GM23338 (cell line): ENCODE measurements at regions not wholly inside any gene's neighbourhood (a gene's known extent, or its start where the extent isn't known, plus 50 kb on each side); places are given as distances from the start of the nearest gene placed in this dataset.

ENCODE experiments used
- ATAC-seq: fragments of 200-7000 bp; cut with Tn5 transposase; 3 replicates; pipeline ENCODE4 v1.9.1; 2020
- DNase-seq: peaks from one replicate; pipeline ENCODE4 v3.0.0-alpha.2; 2015; ENCODE audit warnings: low spot score
- H2AFZ ChIP-seq: fragments of 200-600 bp; sonication (generic); 2 replicates; pipeline ENCODE4 v1.8.0; 2016; ENCODE audit warnings: antibody characterized with exemption, mild to moderate bottlenecking, moderate library complexity
- H3F3A ChIP-seq: fragments of 200-600 bp; sonication (generic); replicated peaks from 2 replicates; pipeline ENCODE4 v1.8.0; 2017; ENCODE audit warnings: antibody characterized with exemption, mixed run types, low read depth
- H3K27ac ChIP-seq: fragments of 200-600 bp; sonication (generic); 2 replicates; pipeline ENCODE4 v1.6.1; 2016; ENCODE audit warnings: low read depth
- H3K27me3 ChIP-seq: fragments of 200-600 bp; sonication (generic); 2 replicates; pipeline ENCODE4 v1.8.0; 2016; ENCODE audit warnings: mild to moderate bottlenecking, mixed run types, moderate library complexity; ENCODE audit not compliant: insufficient read depth
- H3K36me3 ChIP-seq: fragments of 200-600 bp; sonication (generic); 2 replicates; pipeline ENCODE4 v1.8.0; 2016; ENCODE audit warnings: mild to moderate bottlenecking; ENCODE audit not compliant: insufficient read depth
- H3K4me1 ChIP-seq: fragments of 200-600 bp; sonication (generic); 2 replicates; pipeline ENCODE4 v1.8.0; 2016; ENCODE audit warnings: mild to moderate bottlenecking, moderate library complexity; ENCODE audit not compliant: insufficient read depth
- H3K4me2 ChIP-seq: fragments of 200-600 bp; sonication (generic); 2 replicates; pipeline ENCODE4 v1.7.1; 2017; ENCODE audit warnings: mixed run types
- H3K4me3 ChIP-seq: fragments of 200-600 bp; sonication (generic); 2 replicates; pipeline ENCODE4 v1.6.1; 2016; ENCODE audit warnings: mixed run types
- H3K79me2 ChIP-seq: fragments of 200-600 bp; sonication (generic); replicated peaks from 2 replicates; pipeline ENCODE4 v1.8.0; 2017; ENCODE audit warnings: mild to moderate bottlenecking; ENCODE audit not compliant: insufficient read depth
- H3K9me2 ChIP-seq: fragments of 200-600 bp; sonication (generic); 2 replicates; pipeline ENCODE4 v1.8.0; 2017; ENCODE audit not compliant: insufficient read depth
- H4K20me1 ChIP-seq: fragments of 200-600 bp; sonication (generic); replicated peaks from 2 replicates; pipeline ENCODE4 v1.8.0; 2017; ENCODE audit warnings: mild to moderate bottlenecking; ENCODE audit not compliant: insufficient read depth
- H3K27ac Mint-ChIP-seq: 2 replicates; pipeline ENCODE4 v1.8.0; 2020; ENCODE audit warnings: inconsistent platforms, mild to moderate bottlenecking, moderate library complexity, mixed read lengths
- H3K27me3 Mint-ChIP-seq: 3 replicates; pipeline ENCODE4 v1.8.0; 2022; ENCODE audit warnings: low read depth, mild to moderate bottlenecking, moderate library complexity, mixed read lengths, inconsistent platforms; ENCODE audit not compliant: insufficient read depth, poor library complexity
- H3K36me3 Mint-ChIP-seq: 3 replicates; pipeline ENCODE4 v1.8.0; 2021; ENCODE audit warnings: low read depth, mild to moderate bottlenecking, inconsistent platforms, moderate library complexity, mixed read lengths
- H3K4me1 Mint-ChIP-seq: 3 replicates; pipeline ENCODE4 v1.8.0; 2020; ENCODE audit warnings: mild to moderate bottlenecking, inconsistent platforms, mixed read lengths
- H3K4me3 Mint-ChIP-seq: 3 replicates; pipeline ENCODE4 v1.8.0; 2021; ENCODE audit warnings: moderate library complexity, mild to moderate bottlenecking, inconsistent platforms, mixed read lengths
- H3K9me3 Mint-ChIP-seq: 3 replicates; pipeline ENCODE4 v1.8.0; 2020; ENCODE audit warnings: moderate library complexity, mild to moderate bottlenecking, inconsistent platforms, mixed read lengths
- ETS1 ChIP-seq: IDR thresholded peaks from 2 replicates; pipeline ENCODE4 v1.6.1; 2016; ENCODE audit warnings: antibody characterized with exemption
- EZH2 ChIP-seq: fragments of 200-600 bp; sonication (generic); IDR thresholded peaks from one replicate; pipeline ENCODE4 v1.8.0; 2017; ENCODE audit warnings: antibody characterized with exemption, mild to moderate bottlenecking, low read depth; ENCODE audit not compliant: unreplicated experiment
- EZH2phosphoT487 ChIP-seq: fragments of 200-600 bp; sonication (generic); IDR thresholded peaks from one replicate; pipeline ENCODE4 v1.8.1; 2018; ENCODE audit warnings: antibody characterized with exemption; ENCODE audit not compliant: unreplicated experiment
- NANOG ChIP-seq: IDR thresholded peaks from 2 replicates; pipeline ENCODE4 v1.6.1; 2016; ENCODE audit warnings: antibody characterized with exemption, borderline replicate concordance
- ZNF462 ChIP-seq: fragments of 250-450 bp; sonication (Bioruptor Pico); IDR thresholded peaks from 2 replicates; pipeline ENCODE4 v1.5.0; 2020; ENCODE audit warnings: mild to moderate bottlenecking, moderate library complexity

- TF ChIP-seq ZNF462 (CRISPR knock-in tag), result no peak
Measured at GRCh38 chr17:26773189-26774188, 520.4 kb upstream of the WSB1 start (continued).

- Mint-ChIP-seq H3K36me3 (peaks cover 24% of the 10 kb centered on the region), H3K27me3 (peaks cover 2% of the 10 kb centered on the region), H3K27ac (no peak overlapping the region), H3K4me1 (no peaks in the 10 kb centered on the region), H3K9me3 (peaks cover 59% of the 10 kb centered on the region), H3K4me3 (no peak overlapping the region)
- Histone ChIP-seq H2AFZ (no peak overlapping the region), H4K20me1 (no peaks in the 10 kb centered on the region), H3K36me3 (peaks cover 5% of the 10 kb centered on the region; the same call in 1 of the 2 replicates), H3K9me2 (no peaks in the 10 kb centered on the region), H3K4me2 (no peak overlapping the region), H3F3A (no peaks in the 10 kb centered on the region), H3K27ac (no peak overlapping the region), H3K79me2 (no peaks in the 10 kb centered on the region), H3K27me3 (no peaks in the 10 kb centered on the region), H3K4me3 (no peak overlapping the region), H3K4me1 (no peaks in the 10 kb centered on the region)
- DNase-seq, result no peak
- no peak for ATAC-seq
- TF ChIP-seq NANOG, result no peak
- TF ChIP-seq EZH2phosphoT487, result no peak
- TF ChIP-seq EZH2, result no peak
- TF ChIP-seq ETS1, result no peak
Measured at GRCh38 chr17:26774291-26775218, 519.4 kb upstream of the WSB1 start.
